ENCODE measurements at regions not wholly inside any gene's neighbourhood (a gene's known extent, or its start where the extent isn't known, plus 50 kb on each side); places are given as distances from the start of the nearest gene placed in this dataset.

DNA sequence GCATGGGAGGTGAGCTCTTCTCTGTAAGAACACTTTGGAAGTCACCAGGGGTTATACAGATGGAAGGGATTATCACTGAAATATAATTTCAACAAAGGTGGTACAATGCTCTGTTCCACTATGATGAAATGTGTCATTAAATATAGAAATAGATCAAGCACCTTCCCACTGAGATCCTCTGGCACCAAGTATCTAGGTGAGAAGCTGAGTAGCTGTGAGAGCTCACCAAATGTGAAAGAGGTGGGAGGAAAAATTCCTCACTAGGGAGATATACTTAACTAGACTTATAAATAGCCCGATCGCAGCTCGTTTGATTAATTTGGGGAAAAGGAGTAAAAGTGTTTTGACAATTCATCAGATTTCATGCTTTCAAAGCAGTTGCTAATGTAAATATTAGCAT, 247.6 kb downstream of the SMAD2 start:
- DNase-seq (ENCODE audit: low read depth) = no peak
- no peak overlapping the region for H3K4me3 ChIP-seq (ENCODE audit: low read depth, low read length)
- TF ChIP-seq, protein P1, sequence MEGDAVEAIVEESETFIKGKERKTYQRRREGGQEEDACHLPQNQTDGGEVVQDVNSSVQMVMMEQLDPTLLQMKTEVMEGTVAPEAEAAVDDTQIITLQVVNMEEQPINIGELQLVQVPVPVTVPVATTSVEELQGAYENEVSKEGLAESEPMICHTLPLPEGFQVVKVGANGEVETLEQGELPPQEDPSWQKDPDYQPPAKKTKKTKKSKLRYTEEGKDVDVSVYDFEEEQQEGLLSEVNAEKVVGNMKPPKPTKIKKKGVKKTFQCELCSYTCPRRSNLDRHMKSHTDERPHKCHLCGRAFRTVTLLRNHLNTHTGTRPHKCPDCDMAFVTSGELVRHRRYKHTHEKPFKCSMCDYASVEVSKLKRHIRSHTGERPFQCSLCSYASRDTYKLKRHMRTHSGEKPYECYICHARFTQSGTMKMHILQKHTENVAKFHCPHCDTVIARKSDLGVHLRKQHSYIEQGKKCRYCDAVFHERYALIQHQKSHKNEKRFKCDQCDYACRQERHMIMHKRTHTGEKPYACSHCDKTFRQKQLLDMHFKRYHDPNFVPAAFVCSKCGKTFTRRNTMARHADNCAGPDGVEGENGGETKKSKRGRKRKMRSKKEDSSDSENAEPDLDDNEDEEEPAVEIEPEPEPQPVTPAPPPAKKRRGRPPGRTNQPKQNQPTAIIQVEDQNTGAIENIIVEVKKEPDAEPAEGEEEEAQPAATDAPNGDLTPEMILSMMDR (conservative IDR thresholded peaks at IDR 0.05; ENCODE audit: low read depth, low read length) = no peak

DNA sequence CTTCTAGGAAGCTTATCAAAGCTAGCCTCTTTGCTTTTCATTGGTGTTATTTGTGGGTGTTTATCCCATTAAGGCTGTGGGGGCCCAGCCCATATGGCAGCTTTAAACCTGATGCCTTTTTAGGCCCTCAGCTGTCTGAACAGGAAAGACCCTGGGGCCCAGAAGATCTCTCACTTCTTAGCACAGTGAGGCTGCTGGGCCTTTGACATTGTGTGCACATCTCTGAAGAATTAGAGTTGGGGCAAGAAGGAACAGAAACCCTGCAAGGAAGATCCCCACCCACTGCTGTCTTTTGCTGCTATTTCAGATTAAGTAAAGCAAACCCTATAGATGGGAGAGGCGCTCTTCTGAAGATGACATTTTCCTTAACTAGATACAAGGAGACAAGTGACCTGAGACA, 250.0 kb downstream of the SMAD2 start:
- no peak overlapping the region for H3K4me3 ChIP-seq (ENCODE audit: low read depth, low read length)
- TF ChIP-seq, protein P1 (conservative IDR thresholded peaks at IDR 0.05; ENCODE audit: low read depth, low read length) = no peak
- DNase-seq (ENCODE audit: low read depth) = no peak

DNA sequence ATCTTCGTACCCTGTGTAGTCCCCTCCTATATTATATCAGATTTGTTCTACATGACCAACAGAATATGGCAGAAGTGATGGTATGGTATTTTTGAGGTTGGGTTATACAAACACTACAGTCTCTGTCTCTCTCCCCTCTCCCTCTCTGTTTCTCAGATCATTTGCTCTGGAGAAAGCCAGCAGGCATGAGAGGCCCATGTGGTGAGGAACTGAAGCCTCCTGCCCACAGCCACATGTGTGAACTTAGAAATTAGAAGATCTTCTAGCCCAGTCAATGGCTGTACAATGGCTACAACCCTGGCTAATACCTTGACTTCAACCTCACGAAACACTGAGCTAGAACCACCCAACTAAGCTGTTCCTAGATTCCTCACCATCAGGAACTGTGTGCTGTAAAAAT, 250.6 kb downstream of the SMAD2 start:
- DNase-seq (ENCODE audit: low read depth) = no peak
- no peak overlapping the region for H3K4me3 ChIP-seq (ENCODE audit: low read depth, low read length)
- TF ChIP-seq, protein P1 (conservative IDR thresholded peaks at IDR 0.05; ENCODE audit: low read depth, low read length) = no peak

DNA sequence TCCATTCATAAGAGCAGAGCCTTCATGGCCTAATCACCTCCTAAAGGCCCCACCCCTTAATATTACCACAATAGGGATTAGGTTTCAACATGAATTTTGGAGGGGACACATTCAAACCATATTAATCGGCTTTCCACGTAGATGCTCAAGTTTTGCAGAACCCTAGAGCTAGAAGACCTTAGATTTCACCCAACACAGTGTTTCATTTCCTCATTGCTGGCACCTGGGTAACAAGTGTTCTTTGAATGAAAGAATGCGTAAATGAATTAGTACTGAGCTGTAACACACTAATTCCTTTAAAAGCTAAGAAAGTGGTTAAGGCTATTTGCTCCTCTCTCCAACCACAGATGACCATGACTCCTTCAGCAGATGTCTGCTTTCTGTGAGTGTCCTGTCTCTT, 252.5 kb downstream of the SMAD2 start:
- no peak overlapping the region for H3K4me3 ChIP-seq (ENCODE audit: low read depth, low read length)
- DNase-seq (ENCODE audit: low read depth) = no peak
- TF ChIP-seq, protein P1 (conservative IDR thresholded peaks at IDR 0.05; ENCODE audit: low read depth, low read length) = no peak

DNA sequence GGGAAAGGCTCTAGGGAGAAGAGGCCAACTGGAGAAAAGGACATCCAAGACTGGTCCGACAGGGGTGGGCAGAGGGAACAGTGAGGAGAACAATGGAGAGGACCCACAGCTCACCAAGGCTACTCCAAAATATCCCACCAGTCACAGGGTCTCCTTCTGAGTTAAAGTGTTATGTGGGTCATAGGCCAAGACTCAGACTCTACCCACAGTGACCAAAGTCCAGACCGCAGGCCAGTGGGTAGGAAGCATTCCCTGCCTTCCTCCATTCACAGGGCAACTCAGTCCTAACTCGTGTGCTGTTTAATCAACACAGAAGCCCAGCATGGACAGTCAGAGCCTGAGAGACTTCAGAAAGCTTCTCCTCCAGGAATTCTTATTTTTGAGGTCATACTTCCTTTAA, 260.6 kb downstream of the SMAD2 start:
- H3K4me3 ChIP-seq (ENCODE audit: low read depth, low read length) = no peak overlapping the region
- TF ChIP-seq, protein P1 (conservative IDR thresholded peaks at IDR 0.05; ENCODE audit: low read depth, low read length) = no peak
- no peak for DNase-seq (ENCODE audit: low read depth)

DNA sequence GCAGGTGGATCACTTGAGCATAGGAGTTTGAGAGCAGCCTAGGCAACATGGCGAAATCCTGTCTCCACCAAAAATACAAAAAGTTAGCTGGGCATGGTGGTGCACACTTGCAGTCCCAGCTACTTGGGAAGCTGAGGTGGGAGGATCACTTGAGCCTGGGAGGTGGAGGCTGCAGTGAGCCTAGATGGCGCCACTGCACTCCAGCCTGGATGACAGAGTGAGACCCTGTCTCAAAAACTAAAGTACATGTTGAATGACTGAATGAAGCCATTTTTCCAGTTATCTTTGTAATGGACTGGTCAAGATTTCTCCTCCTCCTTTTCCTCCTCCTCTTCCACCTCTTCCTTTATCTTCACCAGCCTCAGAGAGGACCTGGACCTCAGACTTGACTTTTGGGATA, 272.0 kb downstream of the SMAD2 start:
- TF ChIP-seq, protein P1 (conservative IDR thresholded peaks at IDR 0.05; ENCODE audit: low read depth, low read length) = no peak
- DNase-seq (ENCODE audit: low read depth) = no peak
- H3K4me3 ChIP-seq (ENCODE audit: low read depth, low read length) = no peak overlapping the region

DNA sequence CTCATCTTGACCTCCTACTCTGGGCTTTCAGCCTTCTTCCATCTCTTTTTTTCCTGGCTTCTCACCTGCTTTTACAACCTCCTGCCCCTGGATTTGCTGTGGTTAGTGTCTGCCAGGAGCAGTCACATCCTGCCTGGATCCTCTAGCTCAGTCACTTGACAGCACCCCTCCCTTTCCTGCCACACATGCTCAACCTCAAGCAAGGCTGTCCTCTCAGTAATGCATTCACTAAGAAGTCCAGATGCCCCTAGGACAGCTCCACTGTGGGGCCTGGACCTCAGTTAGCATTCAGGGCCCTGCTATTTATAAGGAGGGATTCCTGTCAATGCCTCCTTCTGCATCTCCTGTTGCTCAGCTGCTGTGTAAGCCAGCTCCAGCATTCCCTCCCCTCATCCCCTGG, 275.5 kb downstream of the SMAD2 start:
- TF ChIP-seq, protein P1 (conservative IDR thresholded peaks at IDR 0.05; ENCODE audit: low read depth, low read length) = no peak
- no peak for DNase-seq (ENCODE audit: low read depth)
- no peak overlapping the region for H3K4me3 ChIP-seq (ENCODE audit: low read depth, low read length)
